GM12878 (cell line): ENCODE measurements at regions not wholly inside any gene's neighbourhood (a gene's known extent, or its start where the extent isn't known, plus 50 kb on each side); places are given as distances from the start of the nearest gene placed in this dataset.

Experiments
- ATAC-seq: fragments of 200-7000 bp; cut with Tn5 transposase; 3 replicates; pipeline ENCODE4 v1.9.1; 2020; ENCODE audit warnings: mild to moderate bottlenecking, moderate library complexity
- BruUV-seq: library from RNA; stranded (reverse); fragments of 400-500 nt; replicated peaks from 2 replicates; lab custom pipeline; 2021; lab: Mats Ljungman, UMichigan
- CTCF ChIA-PET: fragments of 300-600 bp; sonication (Branson Sonifier 250); formaldehyde crosslinking; extraction: SDS; loops from one replicate; lab custom pipeline; 2021; ENCODE audit warnings: inconsistent platforms; lab: Yijun Ruan, JAX
- POLR2A ChIA-PET: fragments of 350-600 bp; formaldehyde crosslinking; extraction: SDS; loops from one replicate; lab custom pipeline; 2021; ENCODE audit warnings: inconsistent platforms; lab: Charles Lee
- RAD21 ChIA-PET: fragments of 300-600 bp; sonication (Branson Sonifier 250); formaldehyde crosslinking; loops from one replicate; lab custom pipeline; 2023; ENCODE audit warnings: antibody characterized with exemption; ENCODE audit not compliant: unreplicated experiment; lab: Charles Lee
- SMC1A ChIA-PET: fragments of 300-600 bp; sonication (Branson Sonifier 250); formaldehyde crosslinking; loops from one replicate; lab custom pipeline; 2023; ENCODE audit not compliant: unreplicated experiment, uncharacterized antibody; lab: Charles Lee
- DNase-seq: peaks from one replicate; pipeline ENCODE4 v3.0.0-alpha.2; 2011; ENCODE audit warnings: low read depth, low spot score
- FAIRE-seq: peaks from 3 replicates; lab custom pipeline; 2011; peaks lifted over from hg19 to GRCh38; lab: Jason Lieb, UNC
- H2AFZ ChIP-seq: 2 replicates; pipeline ENCODE4 v1.6.0; 2011; ENCODE audit warnings: low read depth, low read length, control low read depth; ENCODE audit not compliant: control insufficient read depth
- H3K27ac ChIP-seq: 2 replicates; pipeline ENCODE4 v1.5.1; 2011; ENCODE audit warnings: control low read depth; ENCODE audit not compliant: control insufficient read depth, insufficient read depth
- H3K27me3 ChIP-seq, 2 experiments: replicated peaks in 1 of 2; 2 replicates each; pipeline versions ENCODE4 v1.6.0 to v1.6.1; 2011; ENCODE audit warnings: low read length in 1 of 2; ENCODE audit not compliant: control insufficient read depth in 2 of 2, insufficient read depth in 2 of 2
- H3K36me3 ChIP-seq, 2 experiments: 2 replicates each; pipeline ENCODE4 v1.5.1; 2011; ENCODE audit warnings: low read length in 1 of 2; ENCODE audit not compliant: control insufficient read depth in 2 of 2, insufficient read depth in 2 of 2
- H3K4me1 ChIP-seq: 2 replicates; pipeline ENCODE4 v1.6.1; 2011; ENCODE audit warnings: mild to moderate bottlenecking, low read length, moderate library complexity, mixed read lengths; ENCODE audit not compliant: control insufficient read depth, insufficient read depth
- H3K4me2 ChIP-seq: 2 replicates; pipeline ENCODE4 v1.6.0; 2011; ENCODE audit warnings: control low read depth; ENCODE audit not compliant: control insufficient read depth, insufficient read depth
- H3K4me3 ChIP-seq: fragments of 200-600 bp; sonication (generic); 2 replicates; pipeline ENCODE4 v1.5.1; 2016
- H3K79me2 ChIP-seq: 2 replicates; pipeline ENCODE4 v1.6.0; 2011; ENCODE audit warnings: low read length; ENCODE audit not compliant: control insufficient read depth, insufficient read depth
- H3K9ac ChIP-seq: 2 replicates; pipeline ENCODE4 v1.8.0; 2011; ENCODE audit warnings: low read length, control low read depth, mixed read lengths; ENCODE audit not compliant: control insufficient read depth, insufficient read depth
- H3K9me3 ChIP-seq: replicated peaks from 3 replicates; pipeline ENCODE4 v1.5.1; 2011; ENCODE audit warnings: mild to moderate bottlenecking, low read length; ENCODE audit not compliant: control insufficient read depth, insufficient read depth
- H4K20me1 ChIP-seq: 2 replicates; pipeline ENCODE4 v1.6.0; 2011; ENCODE audit not compliant: control insufficient read depth, insufficient read depth
- CBFB ChIP-seq: IDR thresholded peaks from 2 replicates; pipeline ENCODE4 v1.6.1; 2016; ENCODE audit warnings: antibody characterized with exemption, low read depth
- CREM ChIP-seq: IDR thresholded peaks from 2 replicates; pipeline ENCODE4 v1.6.1; 2014; ENCODE audit warnings: antibody characterized with exemption, low read depth
- DPF2 ChIP-seq: fragments of 450-650 bp; IDR thresholded peaks from 2 replicates; pipeline ENCODE4 v1.6.1; 2017; ENCODE audit warnings: mild to moderate bottlenecking
- FOS ChIP-seq: IDR thresholded peaks from 3 replicates; pipeline ENCODE4 v1.6.1; 2011; ENCODE audit warnings: borderline replicate concordance; ENCODE audit not compliant: insufficient read length; ENCODE audit errors: extremely low read depth
- HCFC1 ChIP-seq: fragments of 150-350 bp; IDR thresholded peaks from 2 replicates; pipeline ENCODE4 v1.6.1; 2014; ENCODE audit warnings: low read length
- IRF4 ChIP-seq: IDR thresholded peaks from 2 replicates; pipeline ENCODE4 v1.6.1; 2011; ENCODE audit warnings: low read depth, low read length
- MXI1 ChIP-seq: fragments of 150-350 bp; IDR thresholded peaks from 2 replicates; pipeline ENCODE4 v1.6.1; 2011; ENCODE audit warnings: low read depth, mild to moderate bottlenecking, inconsistent platforms, low read length, improper control_type of control experiment
- POLR2AphosphoS5 ChIP-seq: IDR thresholded peaks from 2 replicates; pipeline ENCODE4 v1.6.1; 2011; ENCODE audit warnings: mild to moderate bottlenecking, low read length, inconsistent platforms
- ZNF217 ChIP-seq: fragments of 450-650 bp; IDR thresholded peaks from 2 replicates; pipeline ENCODE4 v1.6.1; 2017; ENCODE audit warnings: antibody characterized with exemption, mild to moderate bottlenecking
- WGBS: methylation state at CpG from one replicate; pipeline ENCODE4 v1.1.6; 2016; ENCODE audit warnings: low lambda C conversion rate; ENCODE audit not compliant: insufficient replicate concordance, insufficient coverage; ENCODE audit errors: missing lambda C conversion rate; 5-methylcytosine and 5-hydroxymethylcytosine counted together
- in situ Hi-C: fragments of 300-500 bp; cut with MboI; formaldehyde crosslinking; loops from 9 replicates; pipeline ENCODE4 v1.14.3; 2018; ENCODE audit warnings: mixed read lengths
- intact Hi-C: fragments of 100-400 bp; cut with micrococcal nuclease; formaldehyde crosslinking; loops from one replicate; pipeline ENCODE4 v1.14.2; 2022; ENCODE audit not compliant: unreplicated experiment
- TF ChIP-seq, protein P1 (sequence below): fragments of 450-650 bp; IDR thresholded peaks from 2 replicates; pipeline ENCODE4 v1.6.1; 2014; ENCODE audit warnings: mild to moderate bottlenecking

DNA sequence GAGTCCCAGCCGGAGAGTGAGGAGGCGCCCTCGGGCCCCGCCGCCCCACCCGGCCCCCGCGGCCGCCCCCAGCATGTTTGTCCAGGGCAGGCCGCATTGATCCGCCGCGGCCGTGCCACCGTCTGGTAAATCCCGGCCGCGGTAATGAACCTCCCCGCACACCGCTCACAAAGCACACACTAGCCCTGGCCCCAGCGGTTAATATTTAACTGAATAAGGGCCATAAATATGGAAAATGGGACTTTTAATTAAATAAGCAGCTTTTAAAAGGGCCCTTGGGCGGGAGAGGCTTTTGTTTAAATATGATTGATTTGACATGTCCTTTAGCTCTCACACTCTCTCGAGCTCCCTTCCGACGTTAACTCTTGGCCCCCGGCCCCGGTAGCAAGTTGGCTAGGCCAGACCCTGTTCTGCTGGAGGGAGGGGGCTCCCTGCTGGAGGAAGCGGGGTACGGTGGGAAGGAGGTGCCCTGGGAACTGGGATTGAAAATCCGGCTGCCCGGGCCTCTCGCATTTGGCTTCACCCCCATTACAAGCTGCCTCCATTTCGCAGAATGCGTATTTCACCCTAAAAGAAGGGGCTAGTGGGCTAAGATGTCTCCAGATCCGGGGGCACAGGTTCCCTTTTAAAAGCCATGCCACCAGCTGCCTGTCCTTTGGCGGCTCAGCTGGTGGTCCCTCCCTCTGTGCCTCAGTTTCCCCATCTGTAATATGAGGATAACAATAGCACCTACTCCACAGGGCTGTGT, 199.8 kb downstream of the RBM19 start:
- H3K4me3 ChIP-seq, result no peak overlapping the region
- H3K36me3 ChIP-seq, result no peaks in the 10 kb centered on the region
- H3K4me2 ChIP-seq, result no peak overlapping the region
- H3K9ac ChIP-seq, result no peak overlapping the region
- H3K27ac ChIP-seq, result no peak overlapping the region
- no peaks in the 10 kb centered on the region for H3K79me2 ChIP-seq
- 73% methylated on average over 33 of the region's 36 CpGs for WGBS
- intact Hi-C loops, result no loop called here
- ChIA-PET CTCF (no interaction called here), SMC1A (no interaction called here), POLR2A (no interaction called here), RAD21 (interaction anchor here (1.0 kb wide), 1 partner anchor 26 kb away, joined by 4 read pairs; no protein-coding TSS in a partner anchor)
- no TSS peak for BruUV-seq
- no peaks in the 10 kb centered on the region for H4K20me1 ChIP-seq
- no peak for DNase-seq
- no peak overlapping the region for H2AFZ ChIP-seq
- TF ChIP-seq FOS (no peak), HCFC1 (no peak), ZNF217 (no peak), POLR2AphosphoS5 (no peak), DPF2 (no peak), MXI1 (no peak), CBFB (no peak), IRF4 (no peak), CREM (no peak)
- TF ChIP-seq, protein P1, sequence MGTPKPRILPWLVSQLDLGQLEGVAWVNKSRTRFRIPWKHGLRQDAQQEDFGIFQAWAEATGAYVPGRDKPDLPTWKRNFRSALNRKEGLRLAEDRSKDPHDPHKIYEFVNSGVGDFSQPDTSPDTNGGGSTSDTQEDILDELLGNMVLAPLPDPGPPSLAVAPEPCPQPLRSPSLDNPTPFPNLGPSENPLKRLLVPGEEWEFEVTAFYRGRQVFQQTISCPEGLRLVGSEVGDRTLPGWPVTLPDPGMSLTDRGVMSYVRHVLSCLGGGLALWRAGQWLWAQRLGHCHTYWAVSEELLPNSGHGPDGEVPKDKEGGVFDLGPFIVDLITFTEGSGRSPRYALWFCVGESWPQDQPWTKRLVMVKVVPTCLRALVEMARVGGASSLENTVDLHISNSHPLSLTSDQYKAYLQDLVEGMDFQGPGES, result no peak
- no peaks in the 10 kb centered on the region for H3K9me3 ChIP-seq
- FAIRE-seq, result no peak
- in situ Hi-C loops, result no loop called here
- no peak for ATAC-seq
- H3K4me1 ChIP-seq, result no peaks in the 10 kb centered on the region
- H3K27me3 ChIP-seq, result no peaks in the 10 kb centered on the region
